ENCODE measurements at regions not wholly inside any gene's neighbourhood (a gene's known extent, or its start where the extent isn't known, plus 50 kb on each side); places are given as distances from the start of the nearest gene placed in this dataset.

GRCh38 chr11:10998674-10999073 is 140.8 kb upstream of the ZBED5 start:
- POLR2A ChIA-PET, result no interaction called here

DNA sequence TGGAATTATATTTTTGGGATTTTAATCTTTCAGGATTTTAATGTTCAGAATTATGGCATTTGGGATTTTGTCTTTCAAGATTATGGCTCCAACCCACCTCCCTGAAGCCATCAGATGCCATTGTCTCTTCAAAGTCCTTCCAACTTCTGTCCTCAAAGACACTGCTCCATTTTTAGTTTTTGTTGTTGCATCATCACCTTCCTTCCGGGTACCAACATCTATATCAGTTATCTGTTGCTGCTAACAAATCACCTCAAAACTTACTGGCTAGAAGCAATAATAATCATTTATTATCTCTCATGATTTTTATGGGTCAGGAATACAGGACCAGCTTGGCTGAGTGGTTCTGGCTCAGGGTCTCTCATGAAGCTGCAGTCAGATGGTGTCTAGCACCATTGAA is 138.8 kb upstream of the ZBED5 start:
- ChIA-PET CTCF (no interaction called here), POLR2A (no interaction called here)
- Mint-ChIP-seq H3K9me3 (peaks cover 3% of the 10 kb centered on the region), H3K27me3 (peaks cover 10% of the 10 kb centered on the region), H3K27ac (no peak overlapping the region), H3K36me3 (ENCODE audit: low read depth) (no peaks in the 10 kb centered on the region), H3K4me3 (no peak overlapping the region), H3K4me1 (ENCODE audit: low read depth) (no peaks in the 10 kb centered on the region)
- Histone ChIP-seq H3K27me3 (ENCODE audit: control insufficient read depth in 1 of 2, insufficient read depth in 2 of 2, low read length in 2 of 2) (peaks cover 5 to 6% of the 10 kb centered on the region in 2 experiments), H3K9me3 (ENCODE audit: control insufficient read depth in 1 of 2, insufficient read depth in 1 of 2, low read length in 2 of 2) (no peaks in the 10 kb centered on the region), H3K4me3 (ENCODE audit: low read length) (no peak overlapping the region), H3K4me1 (ENCODE audit: insufficient read depth, low read length) (no peaks in the 10 kb centered on the region), H3K27ac (ENCODE audit: low read depth in 1 of 2, low read length in 2 of 2) (no peak overlapping the region), H3K36me3 (ENCODE audit: insufficient read depth, low read length) (no peaks in the 10 kb centered on the region)
- no peak for ATAC-seq (ENCODE audit: poor library complexity)
- intact Hi-C loops (cut with DNase I, micrococcal nuclease), result no loop called here
- TF ChIP-seq, protein P1, sequence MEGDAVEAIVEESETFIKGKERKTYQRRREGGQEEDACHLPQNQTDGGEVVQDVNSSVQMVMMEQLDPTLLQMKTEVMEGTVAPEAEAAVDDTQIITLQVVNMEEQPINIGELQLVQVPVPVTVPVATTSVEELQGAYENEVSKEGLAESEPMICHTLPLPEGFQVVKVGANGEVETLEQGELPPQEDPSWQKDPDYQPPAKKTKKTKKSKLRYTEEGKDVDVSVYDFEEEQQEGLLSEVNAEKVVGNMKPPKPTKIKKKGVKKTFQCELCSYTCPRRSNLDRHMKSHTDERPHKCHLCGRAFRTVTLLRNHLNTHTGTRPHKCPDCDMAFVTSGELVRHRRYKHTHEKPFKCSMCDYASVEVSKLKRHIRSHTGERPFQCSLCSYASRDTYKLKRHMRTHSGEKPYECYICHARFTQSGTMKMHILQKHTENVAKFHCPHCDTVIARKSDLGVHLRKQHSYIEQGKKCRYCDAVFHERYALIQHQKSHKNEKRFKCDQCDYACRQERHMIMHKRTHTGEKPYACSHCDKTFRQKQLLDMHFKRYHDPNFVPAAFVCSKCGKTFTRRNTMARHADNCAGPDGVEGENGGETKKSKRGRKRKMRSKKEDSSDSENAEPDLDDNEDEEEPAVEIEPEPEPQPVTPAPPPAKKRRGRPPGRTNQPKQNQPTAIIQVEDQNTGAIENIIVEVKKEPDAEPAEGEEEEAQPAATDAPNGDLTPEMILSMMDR (IDR thresholded peaks at IDR 0.05), result no peak
- no peak for DNase-seq

More at GRCh38 chr11:10998674-10999073, 140.8 kb upstream of the ZBED5 start:
- Mint-ChIP-seq H3K4me1 (ENCODE audit: low read depth) (no peaks in the 10 kb centered on the region), H3K9me3 (peaks cover 3% of the 10 kb centered on the region), H3K27ac (no peak overlapping the region), H3K4me3 (no peak overlapping the region), H3K36me3 (ENCODE audit: low read depth) (no peaks in the 10 kb centered on the region), H3K27me3 (peaks cover 17% of the 10 kb centered on the region)
- no peak overlapping the region for H3K4me3 ChIP-seq (ENCODE audit: low read length)
- CTCF ChIA-PET, result no interaction called here
- H3K9me3 ChIP-seq (ENCODE audit: control insufficient read depth in 1 of 2, insufficient read depth in 1 of 2, low read length in 2 of 2), result no peaks in the 10 kb centered on the region
- no peaks in the 10 kb centered on the region for H3K4me1 ChIP-seq (ENCODE audit: insufficient read depth, low read length)
- TF ChIP-seq, protein P1 (IDR thresholded peaks at IDR 0.05), result no peak
- no peak overlapping the region for H3K27ac ChIP-seq (ENCODE audit: low read depth in 1 of 2, low read length in 2 of 2)
- no peaks in the 10 kb centered on the region for H3K36me3 ChIP-seq (ENCODE audit: insufficient read depth, low read length)
- intact Hi-C loops (cut with DNase I, micrococcal nuclease), result no loop called here
- no peak for DNase-seq
- H3K27me3 ChIP-seq (ENCODE audit: control insufficient read depth in 1 of 2, insufficient read depth in 2 of 2, low read length in 2 of 2), result peaks cover 5 to 13% of the 10 kb centered on the region in 2 experiments
- no peak for ATAC-seq (ENCODE audit: poor library complexity)

DNA sequence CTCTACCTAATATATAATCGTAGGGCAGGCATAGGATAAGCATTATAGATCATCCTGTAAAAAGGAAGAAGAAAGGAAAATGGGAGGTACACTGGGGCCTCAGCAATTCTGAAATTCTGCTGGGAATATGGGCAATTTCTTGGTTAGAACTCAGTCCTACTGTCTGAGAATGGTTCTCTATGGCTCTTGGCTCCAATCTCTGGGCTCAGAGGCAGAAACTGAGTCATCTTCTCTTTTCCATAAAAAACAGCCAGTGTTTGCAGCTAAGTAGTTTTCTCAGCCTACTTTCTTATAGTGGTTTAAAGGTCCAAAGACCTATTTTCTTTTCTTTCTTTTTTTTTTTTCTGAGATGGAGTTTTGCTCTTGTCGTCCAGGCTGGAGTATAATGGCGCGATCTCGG is 135.8 kb upstream of the ZBED5 start:
- ATAC-seq (ENCODE audit: poor library complexity) (no peak), DNase-seq (no peak)
- Histone ChIP-seq H3K27ac (ENCODE audit: low read depth in 1 of 2, low read length in 2 of 2) (no peak overlapping the region), H3K4me3 (ENCODE audit: low read length) (no peak overlapping the region), H3K4me1 (ENCODE audit: insufficient read depth, low read length) (no peaks in the 10 kb centered on the region), H3K36me3 (ENCODE audit: insufficient read depth, low read length) (no peaks in the 10 kb centered on the region), H3K9me3 (ENCODE audit: control insufficient read depth in 1 of 2, insufficient read depth in 1 of 2, low read length in 2 of 2) (no peaks in the 10 kb centered on the region), H3K27me3 (ENCODE audit: control insufficient read depth in 1 of 2, insufficient read depth in 2 of 2, low read length in 2 of 2) (no peaks in the 10 kb centered on the region)
- ChIA-PET POLR2A (no interaction called here), CTCF (no interaction called here)
- Mint-ChIP-seq H3K27me3 (no peaks in the 10 kb centered on the region), H3K27ac (no peak overlapping the region), H3K4me3 (no peak overlapping the region), H3K36me3 (ENCODE audit: low read depth) (no peaks in the 10 kb centered on the region), H3K4me1 (ENCODE audit: low read depth) (no peaks in the 10 kb centered on the region), H3K9me3 (peaks cover 3% of the 10 kb centered on the region)
- intact Hi-C loops (cut with DNase I, micrococcal nuclease), result no loop called here
- TF ChIP-seq, protein P1 (IDR thresholded peaks at IDR 0.05), result no peak
